Natural killer cell (primary cell): ENCODE measurements at regions not wholly inside any gene's neighbourhood (a gene's known extent, or its start where the extent isn't known, plus 50 kb on each side); places are given as distances from the start of the nearest gene placed in this dataset.

ENCODE experiments used
- ATAC-seq, 3 donors: fragments of 150-1000 bp in 2 of 3; fragments of 200-7000 bp in 1 of 3; cut with Tn5 transposase; 1 replicate in 1 of 3; 2 replicates in 2 of 3; pipeline ENCODE4 v1.10.0; 2021; ENCODE audit warnings: mild to moderate bottlenecking in 2 of 3, moderate library complexity in 2 of 3
- DNase-seq, 2 donors: peaks; one replicate each; pipeline versions ENCODE4 v3.0.0 to v3.0.0-alpha.2; 2013 to 2021; ENCODE audit warnings: mixed read lengths in 1 of 2
- H3K27ac ChIP-seq: one replicate; pipeline ENCODE4 v1.5.1; 2013; ENCODE audit warnings: mild to moderate bottlenecking, low read length
- H3K27me3 ChIP-seq: one replicate; pipeline ENCODE4 v1.6.1; 2013; ENCODE audit warnings: low read length; ENCODE audit not compliant: control insufficient read depth, insufficient read depth
- H3K36me3 ChIP-seq: one replicate; pipeline ENCODE4 v1.6.1; 2013; ENCODE audit warnings: low read length; ENCODE audit not compliant: control insufficient read depth, insufficient read depth
- H3K4me1 ChIP-seq: one replicate; pipeline ENCODE4 v1.6.1; 2013; ENCODE audit warnings: low read length; ENCODE audit not compliant: control insufficient read depth, insufficient read depth
- H3K4me3 ChIP-seq: one replicate; pipeline ENCODE4 v1.5.1; 2013; ENCODE audit warnings: low read length
- H3K9me3 ChIP-seq: one replicate; pipeline ENCODE4 v1.6.1; 2013; ENCODE audit warnings: low read length; ENCODE audit not compliant: control insufficient read depth, insufficient read depth
- H3K27ac Mint-ChIP-seq, 2 donors: one replicate each; pipeline ENCODE4 v1.8.0; 2022; ENCODE audit warnings: mild to moderate bottlenecking in 2 of 2, mixed read lengths in 2 of 2, moderate library complexity in 1 of 2
- H3K27me3 Mint-ChIP-seq, 2 donors: one replicate each; pipeline ENCODE4 v1.8.0; 2022; ENCODE audit warnings: low read depth in 2 of 2, mixed read lengths in 2 of 2
- H3K36me3 Mint-ChIP-seq: one replicate; pipeline ENCODE4 v1.8.0; 2022; ENCODE audit warnings: mixed read lengths
- H3K4me1 Mint-ChIP-seq, 2 donors: one replicate each; pipeline ENCODE4 v1.8.0; 2022; ENCODE audit warnings: mixed read lengths in 2 of 2
- H3K4me3 Mint-ChIP-seq: one replicate; pipeline ENCODE4 v1.8.0; 2022; ENCODE audit warnings: mild to moderate bottlenecking, moderate library complexity, mixed read lengths
- H3K9me3 Mint-ChIP-seq, 2 donors: one replicate each; pipeline ENCODE4 v1.8.0; 2022; ENCODE audit warnings: mixed read lengths in 2 of 2
- WGBS: methylation state at CpG from one replicate; pipeline ENCODE4 v1.1.7; 2013; ENCODE audit warnings: missing lambda C conversion rate; ENCODE audit not compliant: insufficient coverage; 5-methylcytosine and 5-hydroxymethylcytosine counted together
- intact Hi-C: fragments of 100-400 bp; cut with micrococcal nuclease; formaldehyde crosslinking; loops from one replicate; pipeline ENCODE4 v1.14.2; 2022
- TF ChIP-seq, protein P1 (sequence below): fragments of 200-600 bp; IDR thresholded peaks from one replicate; pipeline ENCODE4 v1.8.0; 2022; ENCODE audit warnings: antibody characterized with exemption

DNA sequence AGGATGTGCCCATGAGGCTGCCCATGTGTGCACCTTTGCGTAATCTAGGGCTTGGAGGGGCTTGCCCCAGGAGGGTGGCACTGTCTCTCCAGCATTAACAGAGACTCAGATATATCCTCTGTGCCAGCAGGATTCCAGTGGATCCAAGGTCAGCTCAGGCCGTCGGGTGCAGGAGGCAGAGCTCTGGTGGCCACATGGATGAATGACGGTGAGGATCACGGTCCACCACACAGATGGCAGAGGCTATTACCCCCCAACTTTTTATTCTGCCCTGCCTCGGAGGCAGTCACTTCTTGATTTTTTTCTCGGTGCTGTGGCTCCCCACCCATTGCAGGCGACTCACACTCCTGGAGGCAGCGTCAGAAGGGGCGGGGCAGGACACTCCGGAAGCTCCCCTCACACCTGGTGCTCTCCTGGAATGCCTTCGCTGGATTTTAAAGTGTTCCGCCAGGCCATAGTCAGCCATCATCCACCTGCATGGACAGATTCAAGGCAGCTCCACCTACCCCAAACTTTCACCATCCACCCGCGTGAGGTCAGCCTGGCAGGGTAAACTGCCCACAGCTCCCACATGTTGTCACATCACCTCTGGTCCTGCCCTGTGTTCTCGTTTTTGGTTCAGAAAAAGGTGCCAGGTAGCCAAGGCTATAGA lies 602.9 kb upstream of the RAB6C start:
- H3K36me3 ChIP-seq = no peaks in the 10 kb centered on the region
- no peaks in the 10 kb centered on the region for H3K27me3 ChIP-seq
- H3K27ac ChIP-seq = no peak overlapping the region
- TF ChIP-seq, protein P1, sequence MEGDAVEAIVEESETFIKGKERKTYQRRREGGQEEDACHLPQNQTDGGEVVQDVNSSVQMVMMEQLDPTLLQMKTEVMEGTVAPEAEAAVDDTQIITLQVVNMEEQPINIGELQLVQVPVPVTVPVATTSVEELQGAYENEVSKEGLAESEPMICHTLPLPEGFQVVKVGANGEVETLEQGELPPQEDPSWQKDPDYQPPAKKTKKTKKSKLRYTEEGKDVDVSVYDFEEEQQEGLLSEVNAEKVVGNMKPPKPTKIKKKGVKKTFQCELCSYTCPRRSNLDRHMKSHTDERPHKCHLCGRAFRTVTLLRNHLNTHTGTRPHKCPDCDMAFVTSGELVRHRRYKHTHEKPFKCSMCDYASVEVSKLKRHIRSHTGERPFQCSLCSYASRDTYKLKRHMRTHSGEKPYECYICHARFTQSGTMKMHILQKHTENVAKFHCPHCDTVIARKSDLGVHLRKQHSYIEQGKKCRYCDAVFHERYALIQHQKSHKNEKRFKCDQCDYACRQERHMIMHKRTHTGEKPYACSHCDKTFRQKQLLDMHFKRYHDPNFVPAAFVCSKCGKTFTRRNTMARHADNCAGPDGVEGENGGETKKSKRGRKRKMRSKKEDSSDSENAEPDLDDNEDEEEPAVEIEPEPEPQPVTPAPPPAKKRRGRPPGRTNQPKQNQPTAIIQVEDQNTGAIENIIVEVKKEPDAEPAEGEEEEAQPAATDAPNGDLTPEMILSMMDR = no peak
- DNase-seq = no peak
- H3K27me3 Mint-ChIP-seq = no peaks in the 10 kb centered on the region
- WGBS = 87% methylated on average over 16 of the region's 16 CpGs
- no peaks in the 10 kb centered on the region for H3K36me3 Mint-ChIP-seq
- no peak overlapping the region for H3K4me3 Mint-ChIP-seq
- no peaks in the 10 kb centered on the region for H3K9me3 ChIP-seq
- H3K27ac Mint-ChIP-seq = no peak overlapping the region
- H3K9me3 Mint-ChIP-seq = peaks cover 0 to 5% of the 10 kb centered on the region in 2 donors
- no peak overlapping the region for H3K4me3 ChIP-seq
- intact Hi-C loops = no loop called here
- no peaks in the 10 kb centered on the region for H3K4me1 Mint-ChIP-seq
- no peak for ATAC-seq
- H3K4me1 ChIP-seq = no peaks in the 10 kb centered on the region

DNA sequence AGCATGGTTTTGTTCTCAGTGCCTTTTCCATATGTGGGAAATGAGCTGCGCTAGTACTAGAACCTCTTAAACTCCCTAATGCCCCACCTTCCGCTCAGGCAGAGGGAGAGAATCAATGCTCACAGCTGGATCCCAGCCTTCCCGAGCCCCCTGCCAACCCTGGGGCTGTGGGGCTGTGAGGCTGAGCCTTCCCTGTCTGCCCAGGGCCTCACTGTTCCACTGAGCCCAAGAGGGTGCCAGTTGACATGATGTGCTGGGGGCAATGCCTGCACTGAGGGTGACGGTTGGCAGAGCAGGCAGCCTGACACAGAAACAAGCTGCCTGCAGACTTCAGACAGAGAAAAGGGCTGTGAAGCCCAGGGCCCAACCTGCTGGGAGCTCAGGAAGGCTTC lies 602.4 kb upstream of the RAB6C start:
- Mint-ChIP-seq H3K36me3 (no peaks in the 10 kb centered on the region), H3K9me3 (peaks cover 2 to 5% of the 10 kb centered on the region in 2 donors), H3K4me1 (no peaks in the 10 kb centered on the region), H3K27ac (no peak overlapping the region), H3K4me3 (no peak overlapping the region), H3K27me3 (no peaks in the 10 kb centered on the region)
- ATAC-seq (no peak), DNase-seq (no peak)
- intact Hi-C loops = no loop called here
- H3K27me3 ChIP-seq = no peaks in the 10 kb centered on the region
- no peak overlapping the region for H3K4me3 ChIP-seq
- no peaks in the 10 kb centered on the region for H3K36me3 ChIP-seq
- H3K4me1 ChIP-seq = no peaks in the 10 kb centered on the region
- no peaks in the 10 kb centered on the region for H3K9me3 ChIP-seq
- TF ChIP-seq, protein P1 = no peak
- WGBS = 75% methylated on average over 4 of the region's 4 CpGs
- no peak overlapping the region for H3K27ac ChIP-seq

DNA sequence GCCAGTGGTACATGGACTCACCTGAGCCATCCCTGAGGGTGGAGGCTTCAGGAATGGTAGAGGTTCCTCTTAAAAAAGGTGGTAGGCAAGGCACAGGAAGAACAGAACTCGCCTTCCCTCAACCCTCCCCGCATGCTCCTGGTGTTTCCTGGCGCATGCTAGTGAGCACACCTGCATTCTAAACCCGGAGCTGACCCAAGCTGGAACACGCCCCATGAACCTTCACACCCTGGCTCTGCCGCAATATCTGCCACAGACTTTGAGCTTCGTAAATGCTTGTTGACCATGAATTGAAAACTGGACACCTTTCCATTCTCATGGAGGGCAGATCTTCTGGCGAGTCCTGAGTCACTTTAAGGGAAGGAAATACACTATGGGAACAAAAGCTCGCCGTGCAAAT lies 601.3 kb upstream of the RAB6C start:
- ATAC-seq (no peak), DNase-seq (no peak)
- H3K27me3 ChIP-seq = no peaks in the 10 kb centered on the region
- no peaks in the 10 kb centered on the region for H3K4me1 ChIP-seq
- no peaks in the 10 kb centered on the region for H3K9me3 ChIP-seq
- Mint-ChIP-seq H3K27me3 (no peaks in the 10 kb centered on the region), H3K27ac (no peak overlapping the region), H3K4me1 (no peaks in the 10 kb centered on the region), H3K4me3 (no peak overlapping the region), H3K9me3 (peaks cover 3 to 7% of the 10 kb centered on the region in 2 donors), H3K36me3 (no peaks in the 10 kb centered on the region)
- 90% methylated on average over 10 of the region's 10 CpGs for WGBS
- intact Hi-C loops = no loop called here
- H3K4me3 ChIP-seq = no peak overlapping the region
- no peak overlapping the region for H3K27ac ChIP-seq
- TF ChIP-seq, protein P1 = no peak
- H3K36me3 ChIP-seq = no peaks in the 10 kb centered on the region

DNA sequence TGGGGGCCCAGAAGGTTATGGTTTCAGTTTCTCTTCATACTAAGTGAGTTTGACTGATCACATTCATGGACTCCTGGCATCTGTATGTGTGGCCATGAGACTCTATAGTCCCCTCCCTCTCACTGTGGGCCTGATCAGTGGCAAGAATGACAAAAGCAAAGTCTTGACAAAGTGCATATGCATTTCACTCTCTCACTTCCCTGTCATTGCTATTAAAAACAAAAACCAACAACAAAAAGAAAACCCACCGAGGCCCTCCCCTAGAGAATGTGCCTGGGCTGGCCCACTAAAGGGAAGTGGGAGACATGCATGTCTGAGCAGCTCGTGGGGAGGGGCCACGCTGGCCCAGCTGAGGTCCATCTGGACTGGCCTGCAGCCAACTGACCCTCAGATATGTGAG lies 600.1 kb upstream of the RAB6C start:
- DNase-seq (no peak), ATAC-seq (no peak)
- Mint-ChIP-seq H3K9me3 (peaks cover 3 to 9% of the 10 kb centered on the region in 2 donors), H3K4me3 (no peak overlapping the region), H3K36me3 (no peaks in the 10 kb centered on the region), H3K27me3 (no peaks in the 10 kb centered on the region), H3K4me1 (no peaks in the 10 kb centered on the region), H3K27ac (no peak overlapping the region)
- intact Hi-C loops = no loop called here
- Histone ChIP-seq H3K27me3 (no peaks in the 10 kb centered on the region), H3K36me3 (no peaks in the 10 kb centered on the region), H3K9me3 (no peaks in the 10 kb centered on the region), H3K27ac (no peak overlapping the region), H3K4me1 (no peaks in the 10 kb centered on the region), H3K4me3 (no peak overlapping the region)
- TF ChIP-seq, protein P1 = no peak
- WGBS = 44% methylated on average over 3 of the region's 3 CpGs
